SK-N-MC (cell line): ENCODE measurements at regions not wholly inside any gene's neighbourhood (a gene's known extent, or its start where the extent isn't known, plus 50 kb on each side); places are given as distances from the start of the nearest gene placed in this dataset.

Source experiments
- EZH2 ChIP-seq: fragments of 200-600 bp; sonication (generic); IDR thresholded peaks from one replicate; pipeline ENCODE4 v1.6.1; 2017; ENCODE audit warnings: antibody characterized with exemption
- FOXP2 ChIP-seq: optimal IDR thresholded peaks from 2 replicates; pipeline ENCODE3; 2011; ENCODE audit warnings: mild to moderate bottlenecking, moderate library complexity; ENCODE audit not compliant: insufficient read depth; ENCODE audit errors: extremely low read length, control extremely low read depth
- POLR2AphosphoS5 ChIP-seq: IDR thresholded peaks from 2 replicates; pipeline ENCODE4 v1.6.1; 2012; ENCODE audit warnings: mild to moderate bottlenecking, low read depth, low read length, borderline replicate concordance

- TF ChIP-seq EZH2, result no peak
- TF ChIP-seq POLR2AphosphoS5, result no peak
- no peak for TF ChIP-seq FOXP2
Observed at GRCh38 chr7:110407706-110408105, 683.2 kb upstream of the LRRN3 start.
